ENCODE measurements at regions not wholly inside any gene's neighbourhood (a gene's known extent, or its start where the extent isn't known, plus 50 kb on each side); places are given as distances from the start of the nearest gene placed in this dataset.

GRCh38 chr7:91655656-91656055, 224.8 kb downstream of the MTERF1 start (continued):
- no peak for TF ChIP-seq ARID4B (CRISPR knock-in tag; IDR thresholded peaks at IDR 0.05; ENCODE audit: borderline replicate concordance)
- TF ChIP-seq, protein P1, sequence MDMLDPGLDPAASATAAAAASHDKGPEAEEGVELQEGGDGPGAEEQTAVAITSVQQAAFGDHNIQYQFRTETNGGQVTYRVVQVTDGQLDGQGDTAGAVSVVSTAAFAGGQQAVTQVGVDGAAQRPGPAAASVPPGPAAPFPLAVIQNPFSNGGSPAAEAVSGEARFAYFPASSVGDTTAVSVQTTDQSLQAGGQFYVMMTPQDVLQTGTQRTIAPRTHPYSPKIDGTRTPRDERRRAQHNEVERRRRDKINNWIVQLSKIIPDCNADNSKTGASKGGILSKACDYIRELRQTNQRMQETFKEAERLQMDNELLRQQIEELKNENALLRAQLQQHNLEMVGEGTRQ (CRISPR knock-in tag; IDR thresholded peaks at IDR 0.05): no peak
- TF ChIP-seq SMAD4 (CRISPR knock-in tag; IDR thresholded peaks at IDR 0.05): no peak
- no peak for TF ChIP-seq RORB (CRISPR knock-in tag; IDR thresholded peaks at IDR 0.05)
- no peak for TF ChIP-seq ZNF281 (CRISPR knock-in tag; IDR thresholded peaks at IDR 0.05)
- TF ChIP-seq ZNF263 (CRISPR knock-in tag; IDR thresholded peaks at IDR 0.05; ENCODE audit: low read depth): no peak
- TF ChIP-seq ZNF423 (CRISPR knock-in tag; IDR thresholded peaks at IDR 0.05): no peak

GRCh38 chr7:91656541-91657482, 223.7 kb downstream of the MTERF1 start:
- Mint-ChIP-seq H3K27me3 (ENCODE audit: low read depth) (peaks cover 4% of the 10 kb centered on the region), H3K27ac (no peak overlapping the region), H3K4me1 (no peaks in the 10 kb centered on the region), H3K9me3 (no peaks in the 10 kb centered on the region), H3K36me3 (no peaks in the 10 kb centered on the region), H3K4me3 (no peak overlapping the region)
- ChIA-PET CTCF (no interaction called here), POLR2A (interaction anchor here (0.7 kb wide), 1 partner anchor 20 kb away, joined by 3 read pairs; no protein-coding TSS in a partner anchor)
- no peak for ATAC-seq
- TF ChIP-seq, protein P2, sequence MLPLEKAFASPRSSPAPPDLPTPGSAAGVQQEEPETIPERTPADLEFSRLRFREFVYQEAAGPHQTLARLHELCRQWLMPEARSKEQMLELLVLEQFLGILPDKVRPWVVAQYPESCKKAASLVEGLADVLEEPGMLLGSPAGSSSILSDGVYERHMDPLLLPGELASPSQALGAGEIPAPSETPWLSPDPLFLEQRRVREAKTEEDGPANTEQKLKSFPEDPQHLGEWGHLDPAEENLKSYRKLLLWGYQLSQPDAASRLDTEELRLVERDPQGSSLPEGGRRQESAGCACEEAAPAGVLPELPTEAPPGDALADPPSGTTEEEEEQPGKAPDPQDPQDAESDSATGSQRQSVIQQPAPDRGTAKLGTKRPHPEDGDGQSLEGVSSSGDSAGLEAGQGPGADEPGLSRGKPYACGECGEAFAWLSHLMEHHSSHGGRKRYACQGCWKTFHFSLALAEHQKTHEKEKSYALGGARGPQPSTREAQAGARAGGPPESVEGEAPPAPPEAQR (CRISPR knock-in tag; IDR thresholded peaks at IDR 0.05): no peak
- no peak for TF ChIP-seq TEAD4 (CRISPR knock-in tag; IDR thresholded peaks at IDR 0.05)
- no peak for TF ChIP-seq AFF4 (CRISPR knock-in tag; IDR thresholded peaks at IDR 0.05; ENCODE audit: borderline replicate concordance)
- TF ChIP-seq, protein P3, sequence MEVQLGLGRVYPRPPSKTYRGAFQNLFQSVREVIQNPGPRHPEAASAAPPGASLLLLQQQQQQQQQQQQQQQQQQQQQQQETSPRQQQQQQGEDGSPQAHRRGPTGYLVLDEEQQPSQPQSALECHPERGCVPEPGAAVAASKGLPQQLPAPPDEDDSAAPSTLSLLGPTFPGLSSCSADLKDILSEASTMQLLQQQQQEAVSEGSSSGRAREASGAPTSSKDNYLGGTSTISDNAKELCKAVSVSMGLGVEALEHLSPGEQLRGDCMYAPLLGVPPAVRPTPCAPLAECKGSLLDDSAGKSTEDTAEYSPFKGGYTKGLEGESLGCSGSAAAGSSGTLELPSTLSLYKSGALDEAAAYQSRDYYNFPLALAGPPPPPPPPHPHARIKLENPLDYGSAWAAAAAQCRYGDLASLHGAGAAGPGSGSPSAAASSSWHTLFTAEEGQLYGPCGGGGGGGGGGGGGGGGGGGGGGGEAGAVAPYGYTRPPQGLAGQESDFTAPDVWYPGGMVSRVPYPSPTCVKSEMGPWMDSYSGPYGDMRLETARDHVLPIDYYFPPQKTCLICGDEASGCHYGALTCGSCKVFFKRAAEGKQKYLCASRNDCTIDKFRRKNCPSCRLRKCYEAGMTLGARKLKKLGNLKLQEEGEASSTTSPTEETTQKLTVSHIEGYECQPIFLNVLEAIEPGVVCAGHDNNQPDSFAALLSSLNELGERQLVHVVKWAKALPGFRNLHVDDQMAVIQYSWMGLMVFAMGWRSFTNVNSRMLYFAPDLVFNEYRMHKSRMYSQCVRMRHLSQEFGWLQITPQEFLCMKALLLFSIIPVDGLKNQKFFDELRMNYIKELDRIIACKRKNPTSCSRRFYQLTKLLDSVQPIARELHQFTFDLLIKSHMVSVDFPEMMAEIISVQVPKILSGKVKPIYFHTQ (CRISPR knock-in tag; IDR thresholded peaks at IDR 0.05): no peak
- TF ChIP-seq, protein P4, sequence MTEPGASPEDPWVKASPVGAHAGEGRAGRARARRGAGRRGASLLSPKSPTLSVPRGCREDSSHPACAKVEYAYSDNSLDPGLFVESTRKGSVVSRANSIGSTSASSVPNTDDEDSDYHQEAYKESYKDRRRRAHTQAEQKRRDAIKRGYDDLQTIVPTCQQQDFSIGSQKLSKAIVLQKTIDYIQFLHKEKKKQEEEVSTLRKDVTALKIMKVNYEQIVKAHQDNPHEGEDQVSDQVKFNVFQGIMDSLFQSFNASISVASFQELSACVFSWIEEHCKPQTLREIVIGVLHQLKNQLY (CRISPR knock-in tag; IDR thresholded peaks at IDR 0.05): no peak
- DNase-seq (ENCODE audit: low spot score): no peak
